SU-DHL-6 (cell line): ENCODE measurements at regions not wholly inside any gene's neighbourhood (a gene's known extent, or its start where the extent isn't known, plus 50 kb on each side); places are given as distances from the start of the nearest gene placed in this dataset.

Experiments
- CTCF ChIP-seq: fragments of 200-600 bp; sonication (generic); IDR thresholded peaks from one replicate; pipeline ENCODE4 v1.5.1; 2017; ENCODE audit warnings: antibody characterized with exemption, mild to moderate bottlenecking, low read length, moderate library complexity; ENCODE audit not compliant: insufficient read depth, poor library complexity, severe bottlenecking
- EZH2phosphoT487 ChIP-seq: fragments of 200-600 bp; sonication (generic), shearing (Covaris generic); conservative IDR thresholded peaks from 2 replicates; pipeline ENCODE4 v1.6.1; 2018; ENCODE audit warnings: mild to moderate bottlenecking, antibody characterized with exemption, low read length, moderate library complexity, mixed read lengths

- TF ChIP-seq EZH2phosphoT487 (no peak), CTCF (no peak)
Measured at GRCh38 chr18:28359176-28359575, 182.2 kb upstream of the CDH2 start.
